ENCODE measurements at regions not wholly inside any gene's neighbourhood (a gene's known extent, or its start where the extent isn't known, plus 50 kb on each side); places are given as distances from the start of the nearest gene placed in this dataset.

DNA sequence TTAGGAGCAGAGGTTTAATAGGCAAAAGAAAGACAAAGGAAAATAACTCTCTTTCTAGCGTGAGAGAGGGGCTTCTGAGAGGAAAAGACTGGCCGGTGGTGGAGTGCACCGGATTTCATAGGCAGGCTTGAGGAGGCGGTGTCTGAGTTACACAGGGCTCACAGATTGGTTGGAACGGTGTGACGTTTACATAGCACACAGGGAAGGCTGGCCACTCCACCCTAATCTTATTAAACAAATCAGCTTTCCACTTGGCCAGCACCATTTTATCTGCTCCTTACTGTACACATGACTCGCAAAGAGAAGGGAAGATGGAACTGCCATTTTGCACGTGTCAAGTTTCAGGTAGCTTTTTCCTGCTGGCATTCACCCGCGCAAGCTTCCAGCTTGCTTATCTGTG, 587.7 kb downstream of the RPL10L start:
- no peak overlapping the region for H3K27ac ChIP-seq (ENCODE audit: insufficient read depth, low read length)
- H3K27me3 ChIP-seq (ENCODE audit: control insufficient read depth, insufficient read depth, low read length), result no peaks in the 10 kb centered on the region
- no peaks in the 10 kb centered on the region for H3K9me1 ChIP-seq (ENCODE audit: insufficient read depth, low read length)
- TF ChIP-seq USF2 (IDR thresholded peaks at IDR 0.05; ENCODE audit: low read depth, low read length), result no peak
- TF ChIP-seq RFX5 (IDR thresholded peaks at IDR 0.05; ENCODE audit: low read depth, low read length), result no peak
- TF ChIP-seq RAD21 (IDR thresholded peaks at IDR 0.05; ENCODE audit: low read length), result no peak
- no peak for TF ChIP-seq MAFK (IDR thresholded peaks at IDR 0.05; ENCODE audit: low read depth, low read length)
- TF ChIP-seq RCOR1 (IDR thresholded peaks at IDR 0.05; ENCODE audit: insufficient replicate concordance, low read length), result no peak
- no peak for TF ChIP-seq BHLHE40 (IDR thresholded peaks at IDR 0.05; ENCODE audit: low read depth, low read length)
- no peak for TF ChIP-seq POLR2A (IDR thresholded peaks at IDR 0.05; ENCODE audit: low read depth, low read length)
- TF ChIP-seq MAZ (IDR thresholded peaks at IDR 0.05; ENCODE audit: borderline replicate concordance, low read depth, low read length), result no peak
- TF ChIP-seq NFE2L2 (IDR thresholded peaks at IDR 0.05; ENCODE audit: low read depth, low read length), result no peak
- TF ChIP-seq MXI1 (IDR thresholded peaks at IDR 0.05; ENCODE audit: borderline replicate concordance, low read depth, low read length), result no peak
- DNase-seq (no peak), ATAC-seq (ENCODE audit: low read depth) (no peak)
- H3K4me2 ChIP-seq (ENCODE audit: low read depth, low read length), result no peak overlapping the region
- H3K56ac ChIP-seq (ENCODE audit: extremely low read depth, insufficient read depth, low read length), result no peak overlapping the region
- no peaks in the 10 kb centered on the region for H3K4me1 ChIP-seq (ENCODE audit: control insufficient read depth, insufficient read depth, low read length)
- H3K18ac ChIP-seq (ENCODE audit: low read depth, low read length), result no peak overlapping the region
- CTCF ChIA-PET, result no interaction called here
- H3K23ac ChIP-seq (ENCODE audit: low read depth, low read length), result no peak overlapping the region
- no peak overlapping the region for H3K9ac ChIP-seq (ENCODE audit: low read depth, low read length)
- BruUV-seq (replicated peaks), result no TSS peak
- no peak overlapping the region for H2AK5ac ChIP-seq (ENCODE audit: low read depth, low read length)
- dilution Hi-C loops (cut with HindIII; ENCODE audit: low sequenced_read_pairs, unreplicated experiment) (no loop called here), intact Hi-C loops (cut with micrococcal nuclease) (no loop called here), in situ Hi-C loops (cut with MboI; ENCODE audit: low sequenced_read_pairs) (no loop called here)
- no peaks in the 10 kb centered on the region for H3K36me3 ChIP-seq (ENCODE audit: control insufficient read depth, insufficient read depth, low read length)
- H2BK120ac ChIP-seq (ENCODE audit: low read depth, low read length), result no peak overlapping the region
- H2AFZ ChIP-seq (replicated peaks; ENCODE audit: low read length, poor library complexity), result no peak overlapping the region
- H4K5ac ChIP-seq (ENCODE audit: low read depth, low read length), result no peak overlapping the region
- no peak overlapping the region for H4K91ac ChIP-seq (ENCODE audit: insufficient read depth, low read depth, low read length)
- H3K4me3 ChIP-seq (ENCODE audit: insufficient read depth, low read depth, low read length), result no peak overlapping the region
- no peak overlapping the region for H2AK9ac ChIP-seq (replicated peaks; ENCODE audit: low read depth, low read length, poor library complexity)
- H2BK5ac ChIP-seq (ENCODE audit: low read depth, low read length, poor library complexity, severe bottlenecking), result no peak overlapping the region
- H2BK15ac ChIP-seq (ENCODE audit: low read depth, low read length), result no peak overlapping the region
- no peak overlapping the region for H3K14ac ChIP-seq (replicated peaks; ENCODE audit: low read depth, low read length)
- no peak overlapping the region for H2BK20ac ChIP-seq (ENCODE audit: low read depth, low read length)
- 33% methylated on average over 3 of the region's 10 CpGs; no CpG with 5 or more reads in 1 of the 2 experiments for WGBS, 2 experiments (ENCODE audit: extremely low coverage in 2 of 2, insufficient read length in 1 of 2)
- H4K8ac ChIP-seq (ENCODE audit: low read depth in 2 of 2, low read length in 2 of 2), result no peak overlapping the region
- POLR2A ChIA-PET (ENCODE audit: unreplicated experiment), result no interaction called here
- no peaks in the 10 kb centered on the region for H3K79me1 ChIP-seq (ENCODE audit: low read depth in 1 of 2, low read length in 2 of 2)
- H3K9me3 ChIP-seq (ENCODE audit: control insufficient read depth, insufficient read depth, low read length), result no peaks in the 10 kb centered on the region
- H4K20me1 ChIP-seq (ENCODE audit: insufficient read depth, low read length), result no peaks in the 10 kb centered on the region
- H3K4ac ChIP-seq (ENCODE audit: low read depth, low read length), result no peak overlapping the region
